ENCODE measurements at regions not wholly inside any gene's neighbourhood (a gene's known extent, or its start where the extent isn't known, plus 50 kb on each side); places are given as distances from the start of the nearest gene placed in this dataset.

GRCh38 chr7:46672861-46673260 is 751.8 kb upstream of the IGFBP3 start:
- TF ChIP-seq SIN3A (IDR thresholded peaks at IDR 0.05; ENCODE audit: borderline replicate concordance, insufficient read depth, low read length) = no peak
- TF ChIP-seq POLR2AphosphoS5 (IDR thresholded peaks at IDR 0.05; ENCODE audit: low read depth, low read length) = no peak
